ENCODE measurements at regions not wholly inside any gene's neighbourhood (a gene's known extent, or its start where the extent isn't known, plus 50 kb on each side); places are given as distances from the start of the nearest gene placed in this dataset.

- TF ChIP-seq EP300 (IDR thresholded peaks at IDR 0.05) (no peak), CTCF (IDR thresholded peaks at IDR 0.05) (no peak), POLR2AphosphoS5 (IDR thresholded peaks at IDR 0.05) (no peak)
Observed at GRCh38 chr1:109826446-109826845, 62.7 kb upstream of the EPS8L3 start.
